ENCODE measurements at regions not wholly inside any gene's neighbourhood (a gene's known extent, or its start where the extent isn't known, plus 50 kb on each side); places are given as distances from the start of the nearest gene placed in this dataset.

DNA sequence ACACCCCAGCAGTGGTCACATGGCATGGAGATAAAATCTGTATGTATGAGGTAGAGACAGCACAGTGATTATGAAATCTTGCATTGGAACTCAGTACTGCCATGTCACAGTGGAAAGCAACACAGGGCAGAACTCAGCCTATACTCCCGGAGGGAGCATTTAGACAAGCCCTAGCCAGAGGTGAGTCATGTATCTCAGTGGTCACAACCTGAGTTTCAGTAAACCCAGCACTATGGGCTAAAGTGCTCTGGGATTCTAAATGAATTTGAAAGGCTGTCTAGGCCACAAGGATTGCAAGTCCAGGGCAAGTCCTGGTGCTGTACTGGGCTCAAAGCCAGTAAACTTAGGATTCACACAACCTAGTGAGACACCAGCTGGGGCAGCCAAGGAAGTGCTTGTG lies 1717.1 kb upstream of the RAG2 start:
- Histone ChIP-seq H3K9ac (ENCODE audit: extremely low read depth, insufficient read length, low read length) (no peak overlapping the region), H3K4ac (ENCODE audit: low read depth, low read length) (no peak overlapping the region), H3K14ac (ENCODE audit: insufficient read depth, low read length) (no peak overlapping the region), H2BK15ac (ENCODE audit: low read depth, low read length) (no peak overlapping the region), H3K4me1 (ENCODE audit: insufficient read depth, low read length) (no peaks in the 10 kb centered on the region), H3K27me3 (ENCODE audit: insufficient read depth, low read length) (no peaks in the 10 kb centered on the region), H4K20me1 (ENCODE audit: control insufficient read depth, insufficient read depth, insufficient read length) (no peaks in the 10 kb centered on the region), H2BK5ac (ENCODE audit: insufficient read length, low read length) (no peak overlapping the region), H4K91ac (ENCODE audit: insufficient read length, low read depth, low read length) (no peak overlapping the region), H2BK12ac (ENCODE audit: insufficient read length, low read depth, low read length) (no peak overlapping the region), H3K9me3 (ENCODE audit: control insufficient read depth, low read depth, low read length) (no peaks in the 10 kb centered on the region), H3K27ac (ENCODE audit: insufficient read length, low read depth, low read length) (no peak overlapping the region), H3K4me2 (ENCODE audit: insufficient read depth, insufficient read length, low read length) (no peak overlapping the region), H3K23me2 (ENCODE audit: insufficient read length, low read depth, low read length, poor library complexity, severe bottlenecking) (no peaks in the 10 kb centered on the region), H2BK20ac (ENCODE audit: low read depth, low read length, poor library complexity, severe bottlenecking) (no peak overlapping the region), H3K79me1 (ENCODE audit: insufficient read depth, low read depth, low read length, poor library complexity, severe bottlenecking) (no peaks in the 10 kb centered on the region), H3K79me2 (ENCODE audit: insufficient read depth, low read length) (no peaks in the 10 kb centered on the region), H4K5ac (ENCODE audit: insufficient read length, low read depth, low read length) (no peak overlapping the region), H3K23ac (ENCODE audit: insufficient read length, low read depth, low read length) (no peak overlapping the region), H4K8ac (replicated peaks; ENCODE audit: insufficient read length, low read depth, low read length) (no peak overlapping the region), H3K18ac (ENCODE audit: insufficient read length, low read depth, low read length) (no peak overlapping the region), H2AFZ (ENCODE audit: low read length) (no peak overlapping the region), H2AK5ac (ENCODE audit: insufficient read length, low read length) (no peak overlapping the region), H2BK120ac (ENCODE audit: low read depth, low read length, poor library complexity, severe bottlenecking) (no peak overlapping the region), H3T11ph (ENCODE audit: low read length) (no peak overlapping the region), H3K56ac (ENCODE audit: insufficient read length, low read depth, low read length) (no peak overlapping the region)
- Mint-ChIP-seq H3K4me3 (no peak overlapping the region), H3K9me3 (peaks cover 0 to 3% of the 10 kb centered on the region in 2 experiments; a peak in 3 of 5 replicates), H3K36me3 (ENCODE audit: insufficient read depth in 1 of 3, low read depth in 3 of 3) (0 out of 7 replicates have a peak, but pooled peaks cover 0 to 3% (median 0%) of the 10 kb centered on the region in 3 experiments), H3K27ac (no peak overlapping the region), H3K4me1 (no peaks in the 10 kb centered on the region), H3K27me3 (ENCODE audit: low read depth) (no peaks in the 10 kb centered on the region)
- DNase-seq, result no peak
- TF ChIP-seq, protein P1, sequence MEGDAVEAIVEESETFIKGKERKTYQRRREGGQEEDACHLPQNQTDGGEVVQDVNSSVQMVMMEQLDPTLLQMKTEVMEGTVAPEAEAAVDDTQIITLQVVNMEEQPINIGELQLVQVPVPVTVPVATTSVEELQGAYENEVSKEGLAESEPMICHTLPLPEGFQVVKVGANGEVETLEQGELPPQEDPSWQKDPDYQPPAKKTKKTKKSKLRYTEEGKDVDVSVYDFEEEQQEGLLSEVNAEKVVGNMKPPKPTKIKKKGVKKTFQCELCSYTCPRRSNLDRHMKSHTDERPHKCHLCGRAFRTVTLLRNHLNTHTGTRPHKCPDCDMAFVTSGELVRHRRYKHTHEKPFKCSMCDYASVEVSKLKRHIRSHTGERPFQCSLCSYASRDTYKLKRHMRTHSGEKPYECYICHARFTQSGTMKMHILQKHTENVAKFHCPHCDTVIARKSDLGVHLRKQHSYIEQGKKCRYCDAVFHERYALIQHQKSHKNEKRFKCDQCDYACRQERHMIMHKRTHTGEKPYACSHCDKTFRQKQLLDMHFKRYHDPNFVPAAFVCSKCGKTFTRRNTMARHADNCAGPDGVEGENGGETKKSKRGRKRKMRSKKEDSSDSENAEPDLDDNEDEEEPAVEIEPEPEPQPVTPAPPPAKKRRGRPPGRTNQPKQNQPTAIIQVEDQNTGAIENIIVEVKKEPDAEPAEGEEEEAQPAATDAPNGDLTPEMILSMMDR (conservative IDR thresholded peaks at IDR 0.05), result no peak
- WGBS (ENCODE audit: extremely low coverage, insufficient read length, low lambda C conversion rate), result no CpG with 5 or more reads among the region's 1 CpG
